ENCODE measurements at regions not wholly inside any gene's neighbourhood (a gene's known extent, or its start where the extent isn't known, plus 50 kb on each side); places are given as distances from the start of the nearest gene placed in this dataset.

DNA sequence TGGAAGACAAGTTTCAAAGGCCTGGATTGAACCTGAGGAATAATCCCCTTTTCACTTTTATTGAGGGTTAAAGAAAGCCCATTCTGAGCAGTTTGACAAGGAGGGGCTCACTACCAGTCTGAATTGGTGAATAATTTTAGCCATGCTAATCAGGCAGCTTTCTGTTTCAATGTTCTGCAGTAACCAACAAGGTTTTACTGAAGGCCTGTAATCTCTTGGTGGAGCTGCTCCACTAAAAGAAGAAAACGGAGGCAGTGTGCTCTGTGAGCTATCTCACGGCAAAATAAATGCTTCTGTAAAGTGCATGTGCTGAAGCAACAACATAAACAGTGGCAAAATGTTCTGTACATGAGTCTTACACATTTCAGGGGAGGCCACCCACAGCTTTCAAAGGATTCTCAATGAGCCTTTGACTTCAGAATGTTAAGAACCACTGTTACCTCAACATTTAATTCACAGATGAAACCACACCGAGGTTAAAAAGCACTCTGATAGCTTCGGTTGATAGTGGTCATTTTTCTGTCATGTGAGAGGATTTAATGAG lies 111.2 kb downstream of the LRIG3 start:
- TF ChIP-seq POLR2A (IDR thresholded peaks at IDR 0.05; ENCODE audit: low read length) (no peak), GATA1 (IDR thresholded peaks at IDR 0.05; ENCODE audit: low read depth, low read length) (no peak)

Measured in erythroblast (primary cell).